H1 (cell line): ENCODE measurements at regions not wholly inside any gene's neighbourhood (a gene's known extent, or its start where the extent isn't known, plus 50 kb on each side); places are given as distances from the start of the nearest gene placed in this dataset.

Experiments
- CREB1 ChIP-seq: IDR thresholded peaks from 2 replicates; pipeline ENCODE4 v1.6.1; 2012; ENCODE audit warnings: inconsistent platforms
- CTCF ChIP-seq, 3 experiments: IDR thresholded peaks; 1 replicate in 2 of 3; 2 replicates in 1 of 3; pipeline versions ENCODE4 v1.5.1 to v1.6.1; 2011; ENCODE audit warnings: low read length in 3 of 3, mild to moderate bottlenecking in 3 of 3, inconsistent platforms in 2 of 3, low read depth in 1 of 3, moderate library complexity in 1 of 3; ENCODE audit not compliant: insufficient read depth in 1 of 3; ENCODE audit errors: control extremely low read depth in 1 of 3
- EZH2 ChIP-seq: fragments of 200-600 bp; sonication (generic); IDR thresholded peaks from 2 replicates; pipeline ENCODE4 v1.7.1; 2012; ENCODE audit warnings: low read depth, mild to moderate bottlenecking, moderate library complexity, low read length, inconsistent platforms; ENCODE audit not compliant: severe bottlenecking

- TF ChIP-seq EZH2 (no peak), CTCF (IDR thresholded peaks at IDR 0.05; ENCODE audit: control extremely low read depth in 1 of 3, insufficient read depth in 1 of 3, low read depth in 1 of 3, low read length in 3 of 3) (no peak), CREB1 (no peak)
These were observed 143.8 kb upstream of the LMCD1 start for GRCh38 chr3:8357859-8358258.
